ENCODE measurements at regions not wholly inside any gene's neighbourhood (a gene's known extent, or its start where the extent isn't known, plus 50 kb on each side); places are given as distances from the start of the nearest gene placed in this dataset.

DNA sequence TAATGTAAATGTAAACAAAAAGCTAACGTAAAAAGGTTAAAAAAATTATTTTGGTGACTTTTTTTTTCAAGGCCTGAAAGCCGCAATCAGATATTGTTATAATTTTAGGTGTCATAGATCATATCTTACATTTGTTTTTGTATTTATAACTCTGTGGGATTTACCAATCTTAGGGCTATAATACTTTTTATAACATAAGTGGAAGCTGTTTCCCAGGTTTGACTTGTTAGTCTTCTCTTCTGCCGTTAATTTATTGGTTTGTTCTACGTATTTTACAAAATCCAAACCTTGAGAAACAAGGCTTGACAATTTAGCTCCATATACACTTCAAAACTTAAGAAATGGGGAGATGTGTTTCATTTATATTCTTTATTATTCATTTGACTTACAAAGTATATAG lies 119.4 kb downstream of the EVX1 start:
- no peak overlapping the region for H3K4me3 ChIP-seq (ENCODE audit: extremely low read depth, insufficient read depth, low read length, poor library complexity, severe bottlenecking)
- no peaks in the 10 kb centered on the region for H3K36me3 ChIP-seq (ENCODE audit: control insufficient read depth, insufficient read depth, low read length)
- no peak overlapping the region for H3K27ac ChIP-seq (ENCODE audit: low read depth, low read length, severe bottlenecking)
- no peaks in the 10 kb centered on the region for H3K4me1 ChIP-seq (ENCODE audit: control insufficient read depth, insufficient read depth, low read length, poor library complexity, severe bottlenecking)
- WGBS, 2 experiments (ENCODE audit: insufficient coverage in 2 of 2): no CpG with 5 or more reads among the region's 4 CpGs
- no peaks in the 10 kb centered on the region for H3K9me3 ChIP-seq (ENCODE audit: control insufficient read depth, low read length)

DNA sequence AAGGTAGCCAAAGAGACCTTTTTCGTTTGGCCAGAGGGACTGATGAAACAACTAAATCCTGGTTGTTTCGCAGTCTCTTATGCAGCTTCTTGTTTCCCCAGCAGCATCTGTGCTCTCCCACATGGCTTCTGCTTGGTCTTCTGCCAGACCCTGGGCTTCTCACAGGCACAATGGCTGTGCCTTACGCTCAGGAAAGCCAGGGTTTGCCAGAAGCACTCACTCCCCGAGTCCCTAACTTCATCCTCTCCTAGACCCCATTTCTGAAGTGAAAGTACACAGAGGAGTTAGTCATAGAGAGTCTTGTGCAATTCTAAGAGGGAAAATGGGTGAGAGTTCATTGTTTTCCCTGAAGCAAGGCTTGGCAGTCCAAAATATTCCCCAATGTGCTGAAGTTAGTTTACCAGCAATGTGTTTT lies 121.7 kb downstream of the EVX1 start:
- H3K36me3 ChIP-seq (ENCODE audit: control insufficient read depth, insufficient read depth, low read length): no peaks in the 10 kb centered on the region
- H3K27ac ChIP-seq (ENCODE audit: low read depth, low read length, severe bottlenecking): no peak overlapping the region
- no peaks in the 10 kb centered on the region for H3K9me3 ChIP-seq (ENCODE audit: control insufficient read depth, low read length)
- WGBS, 2 experiments (ENCODE audit: insufficient coverage in 2 of 2): 85 to 100% methylated on average over 2 of the region's 4 CpGs
- no peaks in the 10 kb centered on the region for H3K4me1 ChIP-seq (ENCODE audit: control insufficient read depth, insufficient read depth, low read length, poor library complexity, severe bottlenecking)
- H3K4me3 ChIP-seq (ENCODE audit: extremely low read depth, insufficient read depth, low read length, poor library complexity, severe bottlenecking): no peak overlapping the region

DNA sequence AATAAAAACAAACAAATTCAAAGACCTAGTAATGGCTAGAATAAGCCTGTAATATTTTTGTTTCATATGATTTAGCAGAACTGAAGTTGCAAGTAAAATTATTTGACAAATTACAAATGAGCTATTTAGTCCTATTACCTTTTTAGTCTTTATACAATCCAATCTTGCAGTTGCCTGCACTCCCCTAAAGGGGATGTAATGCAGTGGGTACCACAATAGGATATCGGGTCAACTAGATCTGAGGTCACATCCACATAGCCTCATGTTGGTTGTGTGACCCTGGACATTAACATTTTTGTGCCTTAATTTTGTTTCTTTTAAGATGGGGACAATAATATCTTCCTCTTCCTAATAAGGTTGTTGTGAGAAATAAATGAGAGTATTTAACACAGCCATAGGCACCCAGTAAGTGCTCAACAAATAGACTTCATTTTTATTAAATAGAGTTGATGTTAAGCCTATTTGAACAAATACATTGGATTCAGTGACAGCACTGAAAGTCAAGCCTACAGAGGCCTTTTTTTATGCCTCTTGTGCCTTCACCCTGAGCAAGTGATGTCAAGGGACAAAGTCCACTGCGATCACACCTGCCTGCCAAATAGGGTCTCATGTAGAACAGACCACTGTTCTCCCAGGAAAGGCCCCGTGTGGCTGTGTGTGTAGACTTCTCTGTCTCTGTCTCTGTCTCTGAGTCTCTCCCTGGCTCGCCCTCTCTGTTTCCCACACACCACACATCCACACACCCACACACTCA lies 124.8 kb downstream of the EVX1 start:
- WGBS, 2 experiments (ENCODE audit: insufficient coverage in 2 of 2): 89 to 90% methylated on average over 1 to 2 of the region's 4 CpGs
- Histone ChIP-seq H3K4me3 (ENCODE audit: extremely low read depth, insufficient read depth, low read length, poor library complexity, severe bottlenecking) (no peak overlapping the region), H3K4me1 (ENCODE audit: control insufficient read depth, insufficient read depth, low read length, poor library complexity, severe bottlenecking) (no peaks in the 10 kb centered on the region), H3K9me3 (ENCODE audit: control insufficient read depth, low read length) (no peaks in the 10 kb centered on the region), H3K36me3 (ENCODE audit: control insufficient read depth, insufficient read depth, low read length) (no peaks in the 10 kb centered on the region), H3K27ac (ENCODE audit: low read depth, low read length, severe bottlenecking) (no peak overlapping the region)

DNA sequence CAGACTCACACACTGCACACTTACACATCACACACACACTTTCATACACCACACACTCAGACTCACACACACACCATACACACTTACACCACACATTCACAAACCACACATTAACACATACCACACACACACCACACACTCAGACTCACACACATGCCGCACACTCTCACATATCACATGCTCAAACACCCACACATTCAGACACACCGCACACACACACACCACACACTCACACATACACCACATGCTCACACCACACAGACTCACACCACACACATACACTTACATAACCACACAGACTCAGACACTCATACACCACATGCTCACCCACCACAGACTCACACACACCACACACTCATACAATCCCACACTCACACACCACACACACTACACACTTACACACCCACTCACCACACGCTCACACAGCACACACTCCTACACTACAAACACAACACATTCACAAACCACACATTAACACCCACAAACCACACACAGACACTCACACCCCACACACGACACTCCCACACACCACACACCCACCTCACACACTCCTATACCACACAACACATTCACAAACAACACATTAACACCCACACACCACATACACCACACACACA lies 125.4 kb downstream of the EVX1 start:
- WGBS, 2 experiments (ENCODE audit: insufficient coverage in 2 of 2): 87 to 88% methylated on average over 4 of the region's 4 CpGs
- Histone ChIP-seq H3K4me1 (ENCODE audit: control insufficient read depth, insufficient read depth, low read length, poor library complexity, severe bottlenecking) (no peaks in the 10 kb centered on the region), H3K27ac (ENCODE audit: low read depth, low read length, severe bottlenecking) (no peak overlapping the region), H3K36me3 (ENCODE audit: control insufficient read depth, insufficient read depth, low read length) (no peaks in the 10 kb centered on the region), H3K4me3 (ENCODE audit: extremely low read depth, insufficient read depth, low read length, poor library complexity, severe bottlenecking) (no peak overlapping the region), H3K9me3 (ENCODE audit: control insufficient read depth, low read length) (no peaks in the 10 kb centered on the region)

DNA sequence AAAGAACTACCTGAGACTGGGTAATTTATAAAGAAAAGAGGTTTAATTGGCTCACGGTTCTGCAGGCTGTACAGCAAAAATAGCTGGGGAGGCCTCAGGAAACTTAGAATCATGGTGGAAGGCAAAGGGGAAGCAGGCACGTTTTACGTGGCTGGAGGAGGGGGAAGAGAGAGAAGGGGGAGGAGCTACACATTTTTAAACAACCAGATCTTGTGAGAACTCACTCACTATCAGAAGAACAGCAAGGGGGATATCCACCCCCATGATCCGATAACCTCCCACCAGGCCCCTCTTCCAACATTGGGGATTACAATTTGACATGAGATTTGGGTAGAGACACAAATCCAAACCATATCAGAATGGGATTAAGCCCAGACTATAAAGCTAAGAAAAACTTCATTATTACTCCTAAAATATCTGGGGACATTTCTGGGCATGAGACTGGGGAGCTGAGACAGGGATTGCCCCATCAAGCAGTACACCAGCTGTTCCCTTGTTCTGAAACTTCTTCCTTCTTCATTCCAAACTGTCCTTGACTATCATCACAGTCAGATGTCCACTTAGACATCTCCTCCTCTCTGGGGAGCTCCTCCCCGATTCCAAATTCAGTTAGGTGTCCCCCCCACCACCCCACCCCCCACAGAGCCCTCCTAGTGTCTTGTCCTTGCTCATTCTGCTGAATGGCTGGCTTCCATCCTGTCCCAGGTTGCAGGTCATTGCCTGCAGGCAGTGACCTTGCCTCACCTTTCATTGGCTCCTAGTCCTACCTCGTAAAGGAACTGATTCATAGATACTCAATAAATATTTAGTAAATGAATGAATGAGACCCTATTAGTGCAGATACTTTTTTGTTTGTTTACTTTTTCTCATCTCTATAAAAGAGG lies 132.6 kb downstream of the EVX1 start:
- Histone ChIP-seq H3K4me3 (ENCODE audit: extremely low read depth, insufficient read depth, low read length, poor library complexity, severe bottlenecking) (no peak overlapping the region), H3K27ac (ENCODE audit: low read depth, low read length, severe bottlenecking) (no peak overlapping the region), H3K36me3 (ENCODE audit: control insufficient read depth, insufficient read depth, low read length) (no peaks in the 10 kb centered on the region), H3K4me1 (ENCODE audit: control insufficient read depth, insufficient read depth, low read length, poor library complexity, severe bottlenecking) (no peaks in the 10 kb centered on the region), H3K9me3 (ENCODE audit: control insufficient read depth, low read length) (no peaks in the 10 kb centered on the region)
- WGBS, 2 experiments (ENCODE audit: insufficient coverage in 2 of 2): 64 to 83% methylated on average over 2 of the region's 6 CpGs

DNA sequence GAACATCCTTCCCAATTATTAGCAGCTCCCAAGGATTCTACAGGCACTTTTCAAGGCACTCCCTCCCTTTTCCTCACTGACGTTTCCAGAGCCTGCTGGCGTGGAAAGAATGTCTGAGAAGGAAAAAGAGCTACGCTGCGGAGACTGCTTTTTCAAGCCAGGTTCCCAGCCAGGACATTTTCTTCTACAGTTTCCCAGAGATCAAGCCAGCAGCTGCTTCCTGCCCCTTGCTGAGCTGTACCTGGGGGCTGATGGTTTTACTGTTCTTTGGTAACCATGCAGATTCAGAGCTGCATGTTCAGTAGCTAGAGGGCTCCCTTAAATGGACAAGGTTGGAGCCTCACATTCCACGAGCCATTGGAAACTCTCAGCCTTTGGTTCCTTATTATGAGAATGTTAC lies 133.4 kb downstream of the EVX1 start:
- Histone ChIP-seq H3K4me1 (ENCODE audit: control insufficient read depth, insufficient read depth, low read length, poor library complexity, severe bottlenecking) (no peaks in the 10 kb centered on the region), H3K27ac (ENCODE audit: low read depth, low read length, severe bottlenecking) (no peak overlapping the region), H3K36me3 (ENCODE audit: control insufficient read depth, insufficient read depth, low read length) (no peaks in the 10 kb centered on the region), H3K4me3 (ENCODE audit: extremely low read depth, insufficient read depth, low read length, poor library complexity, severe bottlenecking) (no peak overlapping the region), H3K9me3 (ENCODE audit: control insufficient read depth, low read length) (no peaks in the 10 kb centered on the region)
- WGBS, 2 experiments (ENCODE audit: insufficient coverage in 2 of 2): 40% methylated on average over 4 of the region's 5 CpGs; no CpG with 5 or more reads in 1 of the 2 experiments

DNA sequence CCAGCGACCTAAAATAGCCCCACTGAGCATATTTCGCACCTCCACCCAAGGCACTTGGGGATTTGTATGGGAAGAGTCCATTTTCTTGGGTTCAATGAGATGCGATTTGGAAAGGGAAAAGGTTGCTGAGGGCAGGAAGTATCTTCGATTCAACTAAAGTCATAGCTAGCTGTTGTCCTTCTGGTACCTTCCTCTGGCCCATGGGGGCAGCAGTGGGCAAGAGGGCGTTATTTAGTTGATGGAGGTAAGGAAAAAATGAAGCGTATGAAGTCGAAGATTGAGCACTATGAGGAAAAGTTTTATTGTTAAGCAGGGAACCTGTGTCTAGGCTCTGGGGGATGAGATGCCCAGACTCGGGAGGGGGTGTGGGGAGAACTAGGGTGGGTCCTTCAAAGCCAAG lies 135.4 kb downstream of the EVX1 start:
- Histone ChIP-seq H3K9me3 (ENCODE audit: control insufficient read depth, low read length) (no peaks in the 10 kb centered on the region), H3K4me1 (ENCODE audit: control insufficient read depth, insufficient read depth, low read length, poor library complexity, severe bottlenecking) (no peaks in the 10 kb centered on the region), H3K36me3 (ENCODE audit: control insufficient read depth, insufficient read depth, low read length) (no peaks in the 10 kb centered on the region), H3K4me3 (ENCODE audit: extremely low read depth, insufficient read depth, low read length, poor library complexity, severe bottlenecking) (no peak overlapping the region), H3K27ac (ENCODE audit: low read depth, low read length, severe bottlenecking) (no peak overlapping the region)
- whole genome bisulfite sequencing, 2 experiments (ENCODE audit: insufficient coverage in 2 of 2): 92 to 95% methylated on average over 6 of the region's 8 CpGs

DNA sequence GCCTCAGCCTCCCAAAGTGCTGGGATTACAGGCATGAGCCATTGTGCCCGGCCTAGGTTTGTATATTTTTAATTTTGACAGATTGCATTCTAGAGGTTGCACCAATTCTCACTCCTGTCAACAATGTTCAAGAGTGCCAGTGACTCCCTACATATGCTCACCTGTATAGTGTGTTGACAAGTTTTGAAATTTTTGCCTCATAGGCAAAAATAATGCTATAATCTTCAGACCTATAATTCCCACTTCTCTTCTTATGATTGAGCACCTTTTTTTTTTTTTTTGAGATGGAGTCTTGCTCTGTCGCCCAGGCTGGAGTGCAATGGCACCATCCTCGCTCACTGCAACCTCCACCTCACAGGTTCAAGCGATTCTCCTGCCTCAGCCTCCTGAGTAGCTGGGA lies 139.7 kb downstream of the EVX1 start:
- H3K4me3 ChIP-seq (ENCODE audit: extremely low read depth, insufficient read depth, low read length, poor library complexity, severe bottlenecking): no peak overlapping the region
- H3K36me3 ChIP-seq (ENCODE audit: control insufficient read depth, insufficient read depth, low read length): no peaks in the 10 kb centered on the region
- no peaks in the 10 kb centered on the region for H3K9me3 ChIP-seq (ENCODE audit: control insufficient read depth, low read length)
- no peaks in the 10 kb centered on the region for H3K4me1 ChIP-seq (ENCODE audit: control insufficient read depth, insufficient read depth, low read length, poor library complexity, severe bottlenecking)
- WGBS, 2 experiments (ENCODE audit: insufficient coverage in 2 of 2): 80% methylated on average over 1 of the region's 4 CpGs; no CpG with 5 or more reads in 1 of the 2 experiments
- H3K27ac ChIP-seq (ENCODE audit: low read depth, low read length, severe bottlenecking): no peak overlapping the region

DNA sequence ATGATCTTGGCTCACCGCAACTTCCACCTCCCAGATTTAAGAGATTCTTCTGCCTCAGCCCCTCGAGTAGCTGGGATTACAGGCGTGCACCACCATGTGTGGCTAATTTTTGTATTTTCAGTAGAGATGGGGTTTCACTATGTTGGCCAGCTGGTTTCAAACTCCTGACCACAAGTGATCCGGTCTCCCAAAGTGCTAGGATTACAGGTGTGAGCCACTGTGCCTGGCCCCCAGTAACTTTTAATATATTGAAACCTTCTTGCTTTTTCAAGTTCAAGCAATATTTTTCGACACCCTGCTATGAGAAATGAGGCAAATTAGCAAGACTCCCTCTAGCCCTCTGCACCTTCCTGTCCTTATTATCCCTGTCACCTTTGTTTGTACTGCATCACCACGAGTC lies 144.0 kb downstream of the EVX1 start:
- H3K4me3 ChIP-seq (ENCODE audit: extremely low read depth, insufficient read depth, low read length, poor library complexity, severe bottlenecking): no peak overlapping the region
- 77 to 87% methylated on average over 3 to 6 of the region's 6 CpGs for WGBS, 2 experiments (ENCODE audit: insufficient coverage in 2 of 2)
- no peaks in the 10 kb centered on the region for H3K9me3 ChIP-seq (ENCODE audit: control insufficient read depth, low read length)
- H3K4me1 ChIP-seq (ENCODE audit: control insufficient read depth, insufficient read depth, low read length, poor library complexity, severe bottlenecking): no peaks in the 10 kb centered on the region
- H3K36me3 ChIP-seq (ENCODE audit: control insufficient read depth, insufficient read depth, low read length): no peaks in the 10 kb centered on the region
- H3K27ac ChIP-seq (ENCODE audit: low read depth, low read length, severe bottlenecking): no peak overlapping the region

DNA sequence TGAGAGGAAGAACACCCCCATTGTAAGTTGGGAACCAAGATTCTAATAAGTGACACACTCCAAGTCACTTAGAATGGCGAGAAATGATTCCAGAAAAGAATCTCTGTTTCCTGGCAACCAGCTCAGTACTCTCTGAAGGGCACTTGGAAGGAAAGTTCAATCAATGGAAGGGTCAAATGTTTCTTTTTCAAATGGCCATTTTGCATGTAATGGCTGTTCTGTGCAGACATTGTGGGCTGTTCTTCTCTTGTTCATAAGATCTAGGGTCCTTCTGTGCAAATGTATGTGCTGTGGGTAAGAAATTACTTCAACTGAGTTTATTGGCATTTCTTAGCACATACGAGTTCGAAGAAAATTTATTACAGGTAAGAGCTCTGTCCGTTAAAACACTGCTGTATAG lies 145.3 kb downstream of the EVX1 start:
- Histone ChIP-seq H3K4me3 (ENCODE audit: extremely low read depth, insufficient read depth, low read length, poor library complexity, severe bottlenecking) (no peak overlapping the region), H3K9me3 (ENCODE audit: control insufficient read depth, low read length) (no peaks in the 10 kb centered on the region), H3K36me3 (ENCODE audit: control insufficient read depth, insufficient read depth, low read length) (no peaks in the 10 kb centered on the region), H3K27ac (ENCODE audit: low read depth, low read length, severe bottlenecking) (no peak overlapping the region), H3K4me1 (ENCODE audit: control insufficient read depth, insufficient read depth, low read length, poor library complexity, severe bottlenecking) (no peaks in the 10 kb centered on the region)
- 90 to 100% methylated on average over 3 of the region's 4 CpGs for WGBS, 2 experiments (ENCODE audit: insufficient coverage in 2 of 2)
